NCI-H2171 treated with DMSO at 0.1 percent for 48 hours (cell line): ENCODE measurements at regions not wholly inside any gene's neighbourhood (a gene's known extent, or its start where the extent isn't known, plus 50 kb on each side); places are given as distances from the start of the nearest gene placed in this dataset.

Source experiments
- DNase-seq: peaks from one replicate; lab custom pipeline; 2025; lab: John Stamatoyannopoulos, UW

DNA sequence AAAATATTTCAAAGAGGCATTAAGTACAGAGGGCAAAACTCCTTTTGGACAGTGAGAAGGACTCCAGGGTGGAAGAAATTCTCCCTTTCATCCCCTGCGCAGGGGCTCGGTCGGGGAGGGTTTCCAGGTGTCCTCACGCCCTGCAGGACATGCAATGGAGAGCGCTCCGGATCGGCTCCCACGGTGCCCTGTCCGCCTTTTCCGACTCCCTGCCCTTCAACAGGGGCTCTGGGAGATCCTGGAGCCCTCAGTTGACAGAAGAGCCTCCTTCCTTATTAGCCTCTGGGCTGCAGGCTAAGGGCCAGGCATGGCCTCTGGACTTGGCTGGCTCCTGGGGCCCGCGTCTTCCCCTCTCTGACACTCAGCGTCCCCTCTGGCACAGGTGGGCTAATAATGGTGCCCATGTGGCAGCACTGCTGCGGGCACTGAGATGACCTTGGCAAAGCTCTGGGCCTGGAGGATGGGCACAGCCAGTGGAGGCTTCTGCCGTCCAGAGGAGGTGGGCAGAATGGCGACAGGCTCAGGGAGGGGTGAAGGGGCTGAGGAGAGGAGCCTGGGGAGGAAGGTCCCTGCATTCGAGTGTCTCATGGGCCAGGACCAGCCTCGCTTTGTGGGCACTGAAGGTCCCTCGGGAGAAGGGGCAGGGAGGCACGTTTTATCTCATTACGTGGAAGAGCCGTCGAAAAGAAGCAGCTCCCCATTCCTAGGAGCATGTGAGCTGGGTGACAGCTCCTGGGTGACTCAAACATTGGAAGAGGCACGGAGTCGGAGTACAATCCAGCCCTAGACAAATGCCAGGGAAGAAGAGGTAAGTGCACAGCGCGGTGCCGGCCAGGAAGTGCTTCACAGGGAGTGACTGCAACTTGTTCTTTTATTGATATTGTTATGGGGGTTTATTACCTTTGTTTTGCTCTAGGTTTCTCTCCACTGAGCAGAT, 161.7 kb downstream of the IRF8 start:
- no peak for DNase-seq

DNA sequence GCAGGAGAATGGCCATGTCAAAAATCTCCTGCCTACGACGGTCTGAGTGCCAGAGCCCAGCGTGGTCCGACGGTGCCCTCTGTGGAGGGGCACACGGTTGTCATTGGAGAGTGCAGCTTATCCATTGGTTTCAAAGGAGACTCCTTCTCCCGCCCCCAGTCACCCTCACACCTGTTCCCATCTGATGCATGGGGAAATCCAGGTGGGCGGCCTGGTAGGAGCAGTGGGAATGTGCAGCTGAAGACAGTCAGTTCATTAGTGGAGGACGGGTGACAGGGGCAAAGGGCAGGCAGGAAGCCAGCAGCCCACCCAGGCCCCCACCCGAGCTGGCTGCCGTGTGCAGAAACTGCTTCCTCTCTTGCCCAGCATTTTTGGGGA, 162.3 kb downstream of the IRF8 start:
- no peak for DNase-seq

DNA sequence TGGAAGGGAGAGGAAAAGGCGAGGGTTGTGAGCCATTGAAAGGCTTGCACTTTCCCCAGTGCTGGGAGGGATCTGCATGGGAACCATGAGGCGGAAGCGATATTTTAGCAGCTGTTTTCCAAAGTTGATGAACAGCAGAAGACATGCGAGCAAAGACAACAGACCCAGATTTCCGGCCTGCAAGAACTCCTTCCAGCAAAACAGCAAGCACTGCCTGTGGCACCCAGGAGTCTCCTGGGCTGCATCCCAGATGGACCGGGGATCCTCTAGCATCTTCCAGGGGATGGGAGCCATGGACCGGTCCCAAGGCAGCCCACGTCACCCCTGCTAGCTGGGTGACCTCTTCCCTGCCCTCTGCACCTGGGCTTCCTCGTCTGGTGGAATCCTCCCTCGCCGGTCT, 162.8 kb downstream of the IRF8 start:
- peak; percentile 18 for DNase-seq

DNA sequence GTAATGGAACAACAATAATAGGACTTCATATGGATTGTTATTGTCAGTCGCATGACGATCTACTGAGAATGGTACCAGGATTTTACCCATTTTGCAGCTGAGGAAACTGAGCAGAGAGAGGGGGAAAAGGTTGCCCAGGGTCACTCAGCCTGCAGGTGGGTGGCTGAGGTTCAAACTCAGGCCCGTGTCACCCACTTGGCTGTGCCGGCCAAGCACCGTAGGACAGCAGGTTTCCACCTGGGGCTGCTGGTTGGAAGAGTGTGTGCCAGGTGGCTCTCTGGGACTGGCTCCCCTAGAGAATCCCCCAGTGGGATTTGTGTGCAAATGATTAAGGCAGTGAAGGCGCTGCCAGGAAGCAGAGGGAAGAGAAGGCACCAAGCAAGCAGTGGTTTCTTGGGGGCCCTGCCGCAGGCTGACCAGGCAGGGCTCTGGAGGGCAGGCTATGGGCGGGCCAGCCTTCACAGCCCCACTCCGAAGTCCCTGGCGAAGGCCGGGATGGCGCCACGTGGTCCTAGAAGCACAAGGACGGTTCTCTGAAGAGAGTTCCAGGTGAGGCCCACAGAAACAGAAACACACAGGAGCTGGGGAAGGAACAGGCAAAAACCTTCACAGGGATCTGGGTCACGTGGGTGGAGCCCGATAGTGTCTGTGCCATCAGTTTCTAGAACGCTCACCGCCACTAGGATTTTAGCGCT, 163.5 kb downstream of the IRF8 start:
- peak; percentile 77 for DNase-seq

DNA sequence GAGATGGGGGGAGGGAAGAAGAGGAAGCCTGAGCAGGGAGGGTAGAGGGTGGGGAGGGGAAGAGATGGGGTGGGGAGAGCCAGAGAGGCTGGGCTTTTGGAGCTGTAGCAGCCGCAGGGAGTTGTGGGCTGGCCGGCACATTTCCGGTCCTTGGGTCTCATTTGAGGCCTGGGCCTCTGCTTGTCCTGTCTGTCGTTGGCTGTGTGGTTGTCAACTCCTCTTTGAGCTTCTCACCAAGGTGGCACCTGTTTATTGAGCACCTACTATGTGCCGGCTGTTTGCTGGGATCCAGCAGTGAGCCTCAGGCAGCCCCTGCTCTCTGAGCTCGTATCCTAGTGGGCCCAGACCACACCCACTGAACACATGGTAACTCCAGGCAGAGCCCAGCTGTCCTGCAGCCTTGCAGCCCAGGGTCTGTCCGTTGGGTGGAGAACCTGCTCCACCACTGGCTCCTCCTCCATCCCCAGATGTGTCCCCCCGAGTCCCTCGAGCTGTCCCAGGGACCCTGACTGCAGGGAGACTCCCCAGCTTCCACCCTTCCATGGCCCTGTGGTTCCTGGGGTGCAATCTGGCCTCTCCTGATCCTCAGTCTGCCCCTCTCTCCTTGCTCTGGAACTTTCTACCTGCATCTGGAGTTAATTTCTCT, 164.9 kb downstream of the IRF8 start:
- DNase-seq = no peak

DNA sequence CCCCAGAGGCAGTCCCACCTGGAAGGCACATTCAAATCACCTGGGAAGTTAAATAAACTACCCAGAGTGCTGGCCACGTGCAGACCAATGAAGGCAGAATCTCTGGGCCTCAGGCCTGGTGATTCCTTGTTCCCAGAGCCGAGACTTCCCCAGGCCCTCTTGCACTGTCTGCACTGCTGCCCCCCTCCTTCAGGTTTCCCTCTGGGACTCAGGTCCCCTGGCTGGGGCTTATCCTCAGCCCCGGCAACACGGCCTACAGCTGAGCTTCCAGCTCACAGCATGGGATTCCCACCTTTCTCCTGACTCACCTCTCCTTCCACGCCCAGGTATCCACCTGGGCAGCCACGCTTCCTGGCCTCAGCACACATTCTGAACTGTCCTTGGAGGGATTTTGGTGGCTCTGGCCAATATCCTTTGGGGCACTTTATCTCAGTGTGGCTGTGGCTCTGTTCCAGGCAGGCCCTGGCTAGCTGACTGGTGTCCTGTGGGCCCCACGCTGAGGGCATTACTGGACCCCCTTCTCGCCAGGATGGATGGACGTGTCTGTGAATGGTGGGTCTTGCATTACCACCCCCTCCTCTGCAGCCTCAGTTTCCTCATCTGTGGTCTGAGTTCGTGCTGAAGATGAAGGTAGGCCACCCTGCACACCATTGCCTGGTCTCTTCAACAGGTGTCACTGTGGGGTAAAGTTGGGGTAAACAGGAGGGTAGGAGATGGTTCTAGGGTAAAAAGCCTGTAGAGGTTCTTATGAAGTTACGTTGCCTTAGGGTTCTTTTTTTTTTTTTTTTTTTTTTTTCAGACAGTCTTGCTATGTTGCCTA, 165.7 kb downstream of the IRF8 start:
- DNase-seq = no peak

DNA sequence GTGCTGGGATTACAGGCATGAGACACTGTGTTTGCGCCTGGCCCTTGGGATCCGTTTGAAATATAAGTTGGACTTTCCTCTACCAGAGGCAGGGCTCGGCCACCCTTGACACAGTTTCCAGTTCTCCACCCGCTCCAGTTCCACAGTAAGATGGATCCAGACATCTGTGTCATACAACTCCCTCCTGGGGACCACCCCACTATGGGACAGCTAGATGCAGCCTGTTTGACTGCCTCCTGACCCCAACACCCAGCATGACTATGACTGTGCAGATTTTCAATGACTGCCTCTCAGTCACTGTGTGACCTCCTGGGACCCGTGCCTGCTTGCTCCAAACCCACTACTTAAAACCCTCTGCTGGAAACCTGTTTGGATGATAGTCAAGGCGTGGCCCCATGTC, 166.7 kb downstream of the IRF8 start:
- no peak for DNase-seq

DNA sequence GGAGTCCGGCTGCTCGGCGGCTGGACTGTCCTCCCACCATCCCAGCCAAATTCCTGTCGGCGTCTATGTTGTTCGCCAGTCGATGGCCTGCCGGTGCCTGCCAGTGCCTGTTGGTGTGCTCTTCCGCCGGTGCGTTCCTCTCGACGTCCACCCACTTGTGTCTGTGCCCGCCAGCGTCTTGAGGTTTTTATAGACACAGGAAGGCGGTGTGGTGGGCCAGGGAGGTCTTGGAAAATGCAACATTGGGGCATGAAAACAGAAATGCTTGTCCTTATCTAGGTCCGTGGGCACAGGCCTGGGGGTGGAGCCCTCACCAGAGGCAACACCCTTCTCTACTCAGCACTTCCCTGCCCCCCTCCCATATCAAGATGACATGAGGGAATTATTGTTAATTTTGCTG, 167.8 kb downstream of the IRF8 start:
- no peak for DNase-seq

DNA sequence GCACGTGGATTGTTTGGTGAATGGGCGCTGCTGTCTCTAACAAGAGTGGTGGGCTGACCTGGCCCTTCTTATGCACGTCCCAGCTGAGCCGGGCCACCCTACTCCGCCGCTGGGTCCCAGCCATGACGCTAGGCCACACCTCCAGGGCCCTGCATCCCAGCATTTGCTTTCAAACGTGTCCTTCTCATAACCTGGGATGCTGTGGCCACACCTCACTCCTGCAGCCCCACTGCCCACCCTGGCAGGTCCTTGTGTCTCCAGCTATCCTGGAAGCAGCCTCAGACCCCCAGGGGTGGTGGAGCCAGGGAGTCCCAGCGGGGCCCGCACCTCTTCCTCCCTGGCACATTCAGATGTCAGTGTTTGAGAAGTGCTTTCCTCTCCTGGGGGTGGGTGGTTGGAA, 168.6 kb downstream of the IRF8 start:
- DNase-seq = no peak

DNA sequence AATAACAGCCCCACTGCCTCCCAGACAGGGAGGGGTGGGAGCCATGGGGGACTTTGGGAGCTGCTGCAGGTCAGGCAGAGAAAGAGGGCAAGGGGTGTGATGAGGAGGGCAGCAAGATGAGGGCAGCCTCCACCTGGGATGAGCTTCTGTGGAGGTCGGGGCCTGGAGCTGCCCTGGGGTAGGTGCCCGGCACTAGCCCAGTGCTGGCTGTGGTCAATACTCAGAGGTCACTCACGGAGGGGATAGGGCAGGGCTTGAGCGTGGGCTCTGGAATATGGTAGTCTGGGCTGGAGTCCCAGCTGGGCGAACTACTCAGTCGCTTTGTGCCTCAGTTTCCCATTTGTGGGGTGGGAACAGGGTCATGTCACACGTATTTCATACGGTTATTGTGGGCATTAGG, 169.0 kb downstream of the IRF8 start:
- no peak for DNase-seq

DNA sequence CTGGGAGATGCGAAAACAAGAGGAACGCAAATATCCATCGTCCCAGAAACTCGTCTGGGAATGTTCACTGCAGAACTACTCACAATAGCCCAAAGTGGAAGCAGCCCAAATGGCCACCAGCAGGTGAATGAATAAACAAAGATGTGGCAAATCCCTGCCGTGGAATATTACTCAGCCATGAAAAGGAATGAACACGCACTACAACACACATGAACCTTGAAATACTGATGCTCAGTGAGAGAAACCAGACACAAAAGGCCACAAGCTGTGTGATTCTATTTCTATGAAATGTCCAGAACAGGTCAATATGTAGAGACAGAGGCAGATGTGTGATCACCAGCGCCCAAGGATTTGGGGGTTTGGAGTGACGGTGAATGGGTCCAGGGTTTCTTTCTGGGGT, 169.8 kb downstream of the IRF8 start:
- no peak for DNase-seq

DNA sequence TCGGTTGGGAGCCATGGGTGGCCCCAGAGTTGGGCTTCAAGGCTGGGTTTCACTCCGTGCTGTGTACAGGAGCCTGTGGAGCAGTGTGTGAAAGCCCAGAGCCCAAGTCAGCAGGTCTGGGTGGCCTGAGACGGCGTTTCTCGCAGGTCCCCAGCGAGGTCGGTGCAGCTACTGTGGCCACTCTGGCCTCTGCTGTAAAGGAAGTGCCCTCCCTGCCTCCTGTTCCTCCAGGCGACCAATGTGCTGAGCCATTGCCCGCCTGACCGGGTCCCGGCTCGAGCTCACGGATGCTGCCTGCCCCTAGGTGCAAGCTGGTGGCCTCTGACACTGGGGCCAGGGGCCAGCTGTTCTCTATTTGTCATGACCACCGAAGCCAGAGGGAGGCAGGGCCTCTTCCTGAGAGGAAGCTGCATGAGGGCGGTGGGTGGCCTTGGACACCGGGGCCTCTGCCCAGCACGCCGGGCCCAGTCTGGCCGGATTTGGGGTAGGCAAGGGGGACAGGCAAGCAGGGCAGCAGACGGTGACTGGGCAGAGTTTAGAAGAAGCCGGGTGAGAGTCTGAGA, 170.9 kb downstream of the IRF8 start:
- DNase-seq = no peak

DNA sequence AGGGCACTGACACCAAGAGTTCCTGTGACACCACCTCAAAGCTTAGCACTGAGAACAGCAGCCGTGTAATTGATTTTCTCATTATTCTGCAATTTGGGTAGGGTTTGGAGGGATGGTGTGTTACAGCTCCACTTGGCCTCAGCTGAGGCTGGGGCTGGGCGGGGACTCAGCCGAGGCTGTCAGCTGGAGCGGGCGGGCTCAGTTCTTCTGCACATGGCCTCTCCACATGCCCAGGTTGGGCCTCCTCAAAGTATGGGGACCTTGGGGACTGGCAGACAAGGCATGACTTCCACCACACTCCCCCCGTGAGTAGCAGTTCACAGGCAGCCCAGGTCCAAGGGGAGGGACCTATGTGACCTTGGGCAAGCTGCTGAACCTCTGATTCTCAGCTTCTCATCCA, 171.5 kb downstream of the IRF8 start:
- no peak for DNase-seq

DNA sequence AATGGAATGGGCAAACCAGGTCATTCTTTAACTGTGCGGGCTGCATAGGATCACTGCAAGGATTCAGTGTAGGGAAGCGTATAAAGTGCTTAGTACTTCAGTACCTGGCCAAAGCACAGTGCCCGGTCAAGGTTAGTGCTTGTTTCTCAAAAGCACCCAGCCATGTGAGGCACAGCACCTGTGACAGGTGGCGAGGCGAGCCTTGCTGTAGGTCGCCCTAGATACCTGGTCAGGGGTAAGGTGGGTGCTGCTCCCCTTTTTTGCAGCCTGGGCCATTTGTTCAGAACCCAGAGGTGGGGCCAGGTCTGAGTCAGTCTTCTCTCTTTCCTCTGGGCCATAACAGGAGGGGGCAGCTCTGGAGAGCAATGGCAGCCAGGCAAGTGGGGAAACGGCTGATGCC, 172.0 kb downstream of the IRF8 start:
- DNase-seq = no peak

DNA sequence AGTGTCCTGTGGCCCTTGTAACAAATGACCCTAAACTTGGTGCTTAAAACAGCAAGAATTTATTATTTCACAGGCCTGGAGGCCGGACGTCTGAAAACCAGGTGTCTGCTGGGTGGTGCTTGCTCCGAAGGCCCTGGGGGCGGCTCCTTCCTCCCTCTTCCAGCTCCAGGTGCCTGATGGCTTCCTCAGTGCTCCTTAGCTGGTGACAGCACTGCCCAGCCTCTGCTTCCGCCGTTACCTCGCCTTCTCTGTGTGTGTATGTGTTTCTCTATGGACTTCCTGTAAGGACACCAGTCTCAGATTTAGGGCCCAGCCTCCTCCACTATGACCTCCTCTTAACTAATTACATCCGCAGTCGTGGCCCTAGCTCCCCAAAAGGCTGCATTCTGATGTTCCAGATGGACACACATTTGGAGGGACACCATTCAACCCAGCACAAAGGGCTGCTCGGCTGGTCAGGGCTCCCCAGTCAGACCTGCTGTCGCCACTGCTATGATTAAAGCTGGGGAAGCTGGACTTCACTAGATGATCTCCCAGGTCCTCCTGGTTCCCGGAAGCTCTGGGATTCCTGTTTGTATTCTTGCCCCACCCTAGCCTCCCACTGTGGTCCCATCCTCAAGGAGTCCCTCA, 172.8 kb downstream of the IRF8 start:
- DNase-seq = no peak

DNA sequence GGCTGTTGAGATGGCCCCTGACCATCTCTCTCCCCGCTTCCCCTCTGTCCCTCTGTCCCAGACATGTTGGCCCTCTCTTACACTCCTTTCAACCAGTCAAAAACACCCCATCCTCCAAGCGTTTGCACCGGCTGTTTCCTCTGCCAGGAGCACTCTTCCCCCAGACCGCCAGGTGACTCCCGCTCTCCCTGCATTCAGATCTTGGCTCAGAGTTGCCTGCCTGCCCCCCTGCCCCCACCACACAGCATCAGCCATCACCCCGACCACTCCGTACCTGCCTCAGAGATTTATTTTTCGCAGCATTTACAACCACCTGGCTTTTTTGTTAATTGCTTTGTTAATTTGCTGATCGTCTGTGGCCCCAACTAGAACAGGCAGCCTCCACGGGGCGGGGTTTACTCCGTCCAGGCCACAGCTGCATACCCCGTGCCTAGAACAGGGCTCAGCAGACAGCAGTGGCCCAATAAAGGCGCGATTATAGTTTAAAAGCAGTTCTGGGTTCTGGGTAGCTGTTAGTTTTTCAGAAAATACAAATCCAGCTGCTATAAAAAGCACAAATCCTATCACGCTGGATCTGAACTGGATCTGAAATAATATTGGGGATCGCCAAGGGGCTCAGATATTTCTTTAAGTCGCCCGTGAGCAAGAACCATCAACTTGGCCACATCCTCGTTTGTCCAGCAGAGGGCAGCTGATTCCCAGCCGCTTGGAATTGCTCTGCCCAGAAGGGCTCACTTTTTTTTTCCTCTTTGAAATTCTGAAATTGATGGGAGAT, 173.6 kb downstream of the IRF8 start:
- DNase-seq = peak; percentile 69

DNA sequence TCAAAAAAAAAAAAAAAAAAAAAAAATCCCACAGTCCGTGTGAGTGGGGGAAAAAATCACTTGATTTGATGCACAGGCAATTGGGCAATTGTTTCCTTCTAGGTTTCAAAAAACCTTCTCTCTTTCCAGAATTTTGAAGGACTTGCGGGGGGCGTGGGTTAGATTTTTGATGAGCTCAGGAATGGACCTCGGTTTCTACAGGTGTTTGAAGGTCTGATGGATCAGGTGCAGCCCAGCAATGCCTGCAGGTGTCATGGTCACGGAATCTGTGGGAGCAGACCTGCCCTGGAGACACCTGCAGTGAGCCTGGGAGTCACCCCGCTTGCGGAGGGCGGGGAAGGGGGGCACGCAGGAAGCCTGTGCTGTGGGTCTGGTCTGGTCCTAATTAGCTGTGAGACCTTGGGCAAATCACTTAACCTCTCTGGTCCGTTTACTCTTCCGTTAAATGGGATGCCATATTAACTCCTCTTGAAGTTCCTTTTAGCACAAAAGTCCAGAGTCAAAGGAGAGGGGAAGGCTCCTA, 174.2 kb downstream of the IRF8 start:
- no peak for DNase-seq

DNA sequence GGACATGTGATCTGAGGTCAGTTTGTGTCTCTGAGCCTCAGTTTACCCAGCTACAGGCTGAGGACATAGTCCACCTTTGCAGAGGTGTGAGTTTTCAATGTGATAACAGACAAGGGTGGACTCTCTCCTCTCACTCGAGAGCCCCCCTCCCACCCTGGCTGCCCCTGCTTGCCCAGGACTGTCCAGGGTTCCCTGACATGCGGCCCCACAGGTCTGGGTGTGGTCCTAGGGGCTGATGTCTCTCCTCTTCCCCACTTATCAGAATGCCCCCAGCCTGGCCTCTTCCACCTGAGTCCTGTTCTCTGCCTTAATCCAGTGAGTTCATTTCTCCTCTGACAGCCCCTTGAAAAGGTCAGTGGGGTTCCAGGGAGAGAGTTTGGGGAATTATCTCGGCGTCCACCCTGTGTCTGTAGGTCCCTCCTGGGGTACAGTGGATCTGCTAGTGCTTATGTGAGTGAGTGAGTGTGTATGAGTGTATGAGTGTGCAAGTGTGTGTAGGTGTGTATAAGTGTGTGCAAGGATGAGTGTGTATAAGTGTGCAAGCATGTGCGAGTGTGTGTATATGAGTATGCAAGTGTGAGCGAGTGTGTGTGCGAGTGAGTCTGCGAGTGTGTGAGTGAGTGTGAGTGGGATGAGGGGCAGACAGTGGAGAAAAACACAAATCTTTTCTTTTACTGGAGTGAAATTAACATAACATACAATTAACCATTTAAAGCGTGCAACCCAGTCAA, 175.0 kb downstream of the IRF8 start:
- DNase-seq = no peak

DNA sequence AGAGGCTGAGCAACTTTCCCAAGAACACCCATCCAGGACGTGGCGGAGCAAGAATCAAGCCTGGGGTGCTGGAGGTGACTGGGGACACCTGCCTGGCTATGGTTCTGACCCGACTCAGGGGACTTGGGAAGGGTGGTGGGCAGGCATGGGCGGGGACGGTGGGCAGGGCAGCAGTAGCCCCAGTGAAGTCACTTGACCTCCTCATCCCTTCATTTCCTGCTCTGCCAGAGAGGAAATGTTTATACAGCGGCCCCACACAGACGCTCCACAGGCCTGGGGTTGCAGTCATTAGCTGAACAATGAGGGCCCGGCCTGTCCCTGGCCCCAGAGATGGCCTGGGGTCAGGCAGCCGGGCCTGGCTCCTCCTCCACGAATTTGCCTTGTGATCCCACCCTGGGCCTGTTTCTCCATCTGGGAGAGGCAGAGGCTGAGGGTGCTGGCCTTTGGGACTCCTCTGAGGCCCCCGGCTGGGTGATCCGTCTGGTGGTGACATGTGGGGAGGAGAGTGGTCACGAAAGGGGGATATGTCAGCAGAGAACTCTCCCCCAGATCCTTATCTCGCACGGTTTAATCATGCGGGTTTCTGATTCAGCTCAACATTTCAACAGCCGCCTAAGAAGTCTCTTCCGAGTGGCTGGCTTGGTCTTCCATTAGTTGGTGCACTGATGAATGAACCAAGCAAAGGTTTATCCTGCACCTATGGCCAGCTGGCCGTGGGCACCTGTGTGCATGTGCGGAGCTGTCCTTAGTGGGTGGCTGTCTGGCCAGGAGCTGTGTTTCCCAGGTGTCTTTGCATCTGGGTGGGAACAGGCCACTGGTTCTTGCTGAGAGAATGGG, 175.9 kb downstream of the IRF8 start:
- DNase-seq = no peak
